Suppressor macrophage treated with lipopolysaccharide for 1 hour (primary cell): ENCODE measurements at regions not wholly inside any gene's neighbourhood (a gene's known extent, or its start where the extent isn't known, plus 50 kb on each side); places are given as distances from the start of the nearest gene placed in this dataset.
A peak's percentile ranks its signal among the peaks of the same experiment; 100 is the strongest.

ENCODE experiments used
- DNase-seq, 3 donors: peaks; one replicate each; pipeline ENCODE4 v3.0.0-alpha.2; 2020 to 2022

DNA sequence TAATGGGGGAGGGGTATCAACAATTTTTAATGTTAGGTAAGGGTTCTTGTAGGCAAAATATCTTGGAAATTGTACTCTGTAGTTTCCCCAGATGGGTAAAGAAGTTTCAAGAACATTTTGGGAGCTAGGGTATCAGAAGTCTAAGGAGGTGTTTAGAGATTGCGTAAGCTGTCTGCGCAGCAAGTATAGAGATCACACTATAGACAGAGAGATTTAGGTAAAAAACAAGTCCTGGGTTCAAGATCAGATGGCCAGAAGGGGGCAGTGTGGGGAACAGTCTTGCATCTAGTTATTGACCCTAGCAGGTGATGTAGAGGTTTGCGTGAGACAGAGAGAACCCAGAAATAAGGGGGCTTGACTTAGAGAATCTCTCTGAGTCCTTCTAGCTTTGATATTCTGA, 80.8 kb downstream of the S1PR1 start:
- no peak for DNase-seq

DNA sequence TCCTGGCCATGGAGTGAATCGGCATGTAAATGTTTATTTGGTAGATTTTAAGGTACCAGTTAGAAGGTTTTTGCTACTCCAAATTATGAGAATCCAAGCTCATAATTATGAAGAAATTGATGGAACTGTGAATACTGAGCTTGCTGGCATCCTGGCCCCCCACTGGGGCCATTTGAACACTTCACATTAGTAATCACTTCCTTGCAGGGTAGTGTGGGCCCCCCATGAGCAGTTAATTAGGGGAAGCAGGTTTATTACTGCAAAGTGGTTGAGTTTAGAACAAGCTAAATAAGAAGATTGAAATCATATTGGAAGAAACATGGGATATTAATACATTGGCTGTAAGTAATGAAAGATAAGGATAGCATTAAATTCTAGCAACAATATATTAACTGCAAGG, 86.7 kb downstream of the S1PR1 start:
- no peak for DNase-seq

- no peak for DNase-seq
These were observed 88.3 kb downstream of the S1PR1 start for GRCh38 chr1:101325144-101325543.

- no peak for DNase-seq
These were observed 93.8 kb downstream of the S1PR1 start for GRCh38 chr1:101330427-101331130.

- DNase-seq: no peak
These were observed 95.0 kb downstream of the S1PR1 start for GRCh38 chr1:101331794-101332193.

GRCh38 chr1:101332633-101333032, 95.8 kb downstream of the S1PR1 start:
- no peak for DNase-seq

DNA sequence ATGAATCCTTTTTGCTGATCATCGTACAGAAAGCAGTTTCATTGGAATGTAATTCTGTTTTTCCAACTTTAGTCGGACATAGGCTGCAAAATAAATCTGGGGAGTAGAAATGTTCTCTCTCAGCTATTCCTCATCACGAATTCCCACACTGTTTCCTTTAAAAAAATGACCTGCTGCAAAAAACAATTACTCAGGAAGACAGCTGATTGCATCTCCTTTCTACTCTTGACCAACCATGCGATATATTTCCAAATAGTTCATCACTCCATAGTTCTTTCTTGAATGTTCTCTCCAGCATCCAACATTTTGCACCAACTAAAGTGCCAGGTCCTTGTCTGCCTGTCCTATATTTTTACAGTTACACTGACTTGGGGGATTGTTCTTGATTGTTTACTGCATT, 96.4 kb downstream of the S1PR1 start:
- DNase-seq: no peak

DNA sequence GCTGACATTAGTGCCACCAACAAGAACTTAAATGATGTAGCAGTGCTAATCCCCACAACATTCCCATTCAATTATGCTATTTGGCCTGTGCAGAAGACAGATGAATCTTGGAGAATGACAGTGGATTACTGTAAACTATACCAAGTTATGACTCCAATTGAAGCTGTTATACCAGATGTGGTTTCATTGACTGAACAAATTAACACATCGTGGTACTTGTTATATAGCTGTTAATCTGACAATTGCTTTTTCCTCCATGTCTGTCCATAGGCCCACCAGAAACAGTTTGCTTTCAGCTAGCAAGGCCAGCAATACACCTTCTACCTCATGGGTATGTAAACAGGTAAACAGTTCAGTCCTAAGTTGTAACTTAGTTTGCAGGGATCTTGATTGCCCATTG, 101.1 kb downstream of the S1PR1 start:
- DNase-seq: no peak

DNA sequence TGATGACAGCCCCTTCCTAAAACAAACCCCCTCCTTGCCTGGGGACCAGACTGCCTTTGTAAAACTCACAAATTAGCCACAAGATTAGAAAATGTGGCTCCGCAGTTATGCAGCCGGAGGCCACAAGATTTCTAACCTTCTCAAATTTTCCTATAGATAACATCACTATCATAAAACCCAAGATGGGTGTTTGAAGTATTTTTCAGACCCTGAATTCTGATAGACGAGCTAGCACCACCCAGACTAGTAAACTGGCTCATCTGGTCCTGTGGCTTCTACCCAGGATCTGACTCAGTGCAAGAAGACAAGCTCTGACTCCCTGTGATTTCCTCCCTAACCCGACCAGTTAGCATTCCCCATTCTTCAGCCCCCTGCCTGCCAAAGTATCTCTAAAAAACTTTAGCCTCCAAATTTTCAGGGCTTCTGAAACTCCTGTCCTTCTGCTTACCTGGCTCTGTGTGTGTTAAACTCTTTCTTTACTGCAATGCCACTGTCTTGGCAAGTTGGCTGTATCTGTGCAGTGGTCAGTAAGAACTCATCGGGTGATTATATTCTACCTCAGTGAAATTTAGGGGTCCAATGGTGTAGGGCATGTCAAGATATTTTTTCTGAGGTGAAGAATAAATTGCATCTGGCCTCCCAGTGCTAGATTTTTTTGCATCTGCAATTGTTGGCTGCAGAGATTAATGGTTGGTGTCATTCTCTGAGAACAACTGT, 102.1 kb downstream of the S1PR1 start:
- no peak for DNase-seq

GRCh38 chr1:101344745-101345144, 107.9 kb downstream of the S1PR1 start:
- no peak for DNase-seq

DNA sequence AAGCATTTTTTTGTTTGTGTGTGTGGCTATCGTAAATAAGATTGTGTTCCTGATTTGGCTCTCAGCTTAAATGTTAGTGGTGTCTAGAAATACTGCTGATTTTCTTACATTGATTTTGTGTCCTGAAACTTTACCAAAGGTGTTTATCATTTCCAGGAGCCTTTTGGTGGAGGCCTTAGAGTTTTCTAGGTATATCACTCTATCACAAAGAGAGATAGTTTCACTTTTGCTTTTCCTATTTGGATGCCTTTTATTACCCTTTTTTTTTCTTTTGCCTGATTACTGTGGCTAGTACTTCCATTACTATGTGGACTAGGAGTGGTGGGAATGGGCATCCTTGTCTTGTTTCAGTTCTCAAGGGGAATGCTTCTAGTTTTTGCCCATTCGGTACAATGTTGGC, 109.6 kb downstream of the S1PR1 start:
- no peak for DNase-seq

- DNase-seq: no peak
These were observed 119.2 kb downstream of the S1PR1 start for GRCh38 chr1:101356013-101356412.

- DNase-seq: no peak
These were observed 120.0 kb downstream of the S1PR1 start for GRCh38 chr1:101356604-101357443.

DNA sequence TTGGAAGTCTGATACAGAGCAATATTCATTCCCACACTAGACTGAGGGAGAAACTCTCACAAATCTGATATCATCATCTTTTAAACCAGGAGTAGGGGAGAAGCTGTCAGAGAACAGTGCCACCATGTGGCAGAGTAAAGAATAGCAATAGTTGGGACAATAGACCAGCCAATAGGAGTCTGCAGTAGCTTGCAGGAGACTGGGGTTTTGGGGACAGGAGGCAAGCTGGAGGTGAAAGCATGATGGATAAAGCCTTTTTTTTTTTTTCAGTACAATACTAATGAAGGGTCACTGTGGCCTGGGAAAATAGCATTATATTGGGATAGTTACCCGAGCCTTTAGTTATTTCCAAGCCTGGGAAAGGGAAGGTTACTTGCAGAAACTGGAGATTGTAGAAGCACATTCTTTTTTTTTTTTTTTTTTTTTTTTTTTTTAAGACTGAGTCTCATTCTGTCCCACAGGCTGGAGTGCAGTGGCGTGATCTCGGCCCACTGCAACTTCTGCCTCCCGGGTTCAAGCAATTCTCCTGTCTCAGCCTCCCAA, 120.7 kb downstream of the S1PR1 start:
- DNase-seq: peak; percentile 77 to 88 (median 85)

- no peak for DNase-seq
These were observed 123.7 kb downstream of the S1PR1 start for GRCh38 chr1:101360506-101360905.

DNA sequence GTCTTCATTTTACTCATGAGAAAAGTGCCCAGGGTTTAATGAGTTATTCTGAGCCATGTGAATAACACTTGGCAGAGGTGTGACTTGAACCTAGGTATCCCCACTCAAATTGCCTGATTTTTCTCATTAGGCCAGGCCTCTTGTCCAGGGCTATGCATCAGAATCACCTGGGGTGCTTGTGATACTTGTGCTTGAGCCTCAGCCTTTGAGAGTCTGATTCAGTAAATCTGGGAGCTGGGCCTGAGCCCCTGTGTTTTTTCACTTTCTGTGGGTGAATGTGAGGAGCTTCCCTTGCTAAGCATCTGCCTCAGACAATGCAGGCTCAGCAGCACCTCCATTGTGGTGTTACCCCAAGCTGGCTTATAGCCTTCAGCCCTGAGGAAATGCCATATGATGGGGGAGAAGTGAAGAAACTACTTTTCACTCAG, 127.1 kb downstream of the S1PR1 start:
- DNase-seq: no peak

- no peak for DNase-seq
These were observed 127.7 kb downstream of the S1PR1 start for GRCh38 chr1:101364370-101365120.

DNA sequence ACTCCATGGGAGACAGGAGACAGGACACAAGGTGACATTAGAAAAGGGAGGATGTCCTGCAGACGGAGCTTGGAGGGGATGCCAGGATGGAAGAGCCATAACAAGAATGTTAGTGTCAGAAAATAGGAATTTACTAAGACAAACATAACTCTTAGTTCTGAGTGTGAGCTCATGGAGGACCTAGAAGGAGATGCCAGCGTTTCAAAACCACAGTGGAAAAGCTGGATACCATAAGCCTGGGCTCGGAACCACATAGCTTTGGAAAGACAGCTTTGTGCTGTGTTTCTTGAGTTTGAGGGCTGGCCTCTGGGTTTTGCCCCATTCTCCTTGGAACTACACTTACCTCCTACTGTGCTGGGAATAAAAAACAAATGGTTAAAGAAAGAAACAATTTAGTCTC, 128.4 kb downstream of the S1PR1 start:
- no peak for DNase-seq

GRCh38 chr1:101365878-101366277, 129.1 kb downstream of the S1PR1 start:
- DNase-seq: no peak

DNA sequence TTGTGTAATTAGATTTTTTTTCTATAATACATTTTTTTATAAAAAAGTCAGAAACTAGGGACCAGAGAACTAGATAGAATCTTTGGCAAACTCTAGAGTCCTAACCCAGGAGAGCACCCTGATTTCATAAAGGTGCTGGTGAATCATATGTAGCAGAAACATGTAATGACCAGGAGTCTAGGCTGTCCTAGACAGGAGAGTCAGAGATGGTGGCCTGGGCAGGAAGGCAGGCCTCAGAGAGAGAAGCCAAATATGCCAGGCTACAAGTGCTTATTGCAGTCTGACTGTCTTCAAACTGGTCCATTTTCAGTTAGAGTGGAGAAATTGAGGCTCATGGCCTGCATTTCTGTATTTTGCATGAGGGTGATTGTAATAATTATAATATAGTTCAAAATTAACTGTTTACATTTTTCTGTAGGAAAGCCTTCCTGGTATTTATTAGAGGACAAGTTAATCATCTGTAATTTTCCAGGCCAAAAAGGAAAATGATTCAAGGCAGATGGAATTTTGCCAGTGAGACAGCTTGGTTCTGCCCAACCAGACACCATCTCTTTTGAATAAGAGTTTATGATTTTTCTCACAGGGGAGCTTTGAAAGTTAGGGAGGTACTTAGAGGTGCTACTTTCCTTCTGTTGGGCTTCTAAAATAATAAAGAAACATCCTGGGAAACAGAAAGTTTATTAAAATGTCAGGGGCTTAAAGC, 129.8 kb downstream of the S1PR1 start:
- no peak for DNase-seq

- no peak for DNase-seq
These were observed 130.8 kb downstream of the S1PR1 start for GRCh38 chr1:101367630-101368029.

GRCh38 chr1:101370488-101370887, 133.7 kb downstream of the S1PR1 start:
- DNase-seq: no peak
